ENCODE measurements at regions not wholly inside any gene's neighbourhood (a gene's known extent, or its start where the extent isn't known, plus 50 kb on each side); places are given as distances from the start of the nearest gene placed in this dataset.

DNA sequence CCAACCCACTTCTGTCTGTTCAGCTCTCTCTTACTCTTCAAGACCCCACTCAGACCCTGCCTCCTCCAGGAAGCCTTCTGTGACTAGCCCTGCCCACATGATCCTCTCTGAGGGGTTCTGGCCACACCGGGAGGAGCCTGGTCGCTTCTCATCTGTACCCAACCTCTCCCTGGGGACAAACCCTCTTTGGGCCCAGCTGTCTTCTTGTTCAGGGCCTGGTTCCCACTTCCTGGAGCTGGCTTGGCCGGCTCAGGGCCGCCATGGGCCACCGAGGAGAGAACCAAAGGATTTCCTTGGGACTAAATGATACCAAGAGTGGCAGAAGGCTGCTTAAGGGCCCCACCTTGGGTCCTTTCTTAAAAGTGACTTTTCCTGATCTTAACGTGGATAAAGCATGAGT lies 124.7 kb upstream of the ZBTB40 start:
- TF ChIP-seq, protein P1, sequence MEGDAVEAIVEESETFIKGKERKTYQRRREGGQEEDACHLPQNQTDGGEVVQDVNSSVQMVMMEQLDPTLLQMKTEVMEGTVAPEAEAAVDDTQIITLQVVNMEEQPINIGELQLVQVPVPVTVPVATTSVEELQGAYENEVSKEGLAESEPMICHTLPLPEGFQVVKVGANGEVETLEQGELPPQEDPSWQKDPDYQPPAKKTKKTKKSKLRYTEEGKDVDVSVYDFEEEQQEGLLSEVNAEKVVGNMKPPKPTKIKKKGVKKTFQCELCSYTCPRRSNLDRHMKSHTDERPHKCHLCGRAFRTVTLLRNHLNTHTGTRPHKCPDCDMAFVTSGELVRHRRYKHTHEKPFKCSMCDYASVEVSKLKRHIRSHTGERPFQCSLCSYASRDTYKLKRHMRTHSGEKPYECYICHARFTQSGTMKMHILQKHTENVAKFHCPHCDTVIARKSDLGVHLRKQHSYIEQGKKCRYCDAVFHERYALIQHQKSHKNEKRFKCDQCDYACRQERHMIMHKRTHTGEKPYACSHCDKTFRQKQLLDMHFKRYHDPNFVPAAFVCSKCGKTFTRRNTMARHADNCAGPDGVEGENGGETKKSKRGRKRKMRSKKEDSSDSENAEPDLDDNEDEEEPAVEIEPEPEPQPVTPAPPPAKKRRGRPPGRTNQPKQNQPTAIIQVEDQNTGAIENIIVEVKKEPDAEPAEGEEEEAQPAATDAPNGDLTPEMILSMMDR (IDR thresholded peaks at IDR 0.05; ENCODE audit: low read length) = no peak
- no peak for TF ChIP-seq EZH2 (optimal IDR thresholded peaks at IDR 0.05; ENCODE audit: low read depth, low read length)
- TF ChIP-seq EZH2phosphoT487 (IDR thresholded peaks at IDR 0.05; ENCODE audit: low read length) = no peak

Measured in MM.1S (cell line).